ENCODE measurements at regions not wholly inside any gene's neighbourhood (a gene's known extent, or its start where the extent isn't known, plus 50 kb on each side); places are given as distances from the start of the nearest gene placed in this dataset.

GRCh38 chr7:46163246-46163645, 242.2 kb upstream of the IGFBP3 start:
- Histone ChIP-seq H3K4me1 (ENCODE audit: insufficient read depth, low read length) (peaks cover 7% of the 10 kb centered on the region), H2AFZ (ENCODE audit: low read depth, low read length) (no peak overlapping the region), H3K4me3 (ENCODE audit: insufficient read depth, low read depth, low read length) (no peak overlapping the region), H3K27ac (ENCODE audit: low read depth, low read length) (no peak overlapping the region), H3K9me3 (ENCODE audit: insufficient read depth, low read depth, low read length) (no peaks in the 10 kb centered on the region), H3K27me3 (ENCODE audit: insufficient read depth, low read length) (no peaks in the 10 kb centered on the region), H3K9ac (ENCODE audit: low read length) (no peak overlapping the region), H3K79me2 (ENCODE audit: insufficient read depth, low read length) (no peaks in the 10 kb centered on the region), H3K4me2 (ENCODE audit: low read length) (no peak overlapping the region), H4K20me1 (ENCODE audit: insufficient read depth, low read length) (no peaks in the 10 kb centered on the region), H3K36me3 (ENCODE audit: insufficient read depth, low read length) (no peaks in the 10 kb centered on the region)
- peak; percentile 65 for FAIRE-seq
- peaks cover 3% of the 10 kb centered on the region for H3K9me3 Mint-ChIP-seq (ENCODE audit: unreplicated experiment)
- no peaks in the 10 kb centered on the region for H3K27me3 Mint-ChIP-seq (ENCODE audit: low read depth, unreplicated experiment)
- H3K36me3 Mint-ChIP-seq (ENCODE audit: low read depth, unreplicated experiment): no peaks in the 10 kb centered on the region
- no peak for DNase-seq (ENCODE audit: low read depth)
- H3K27ac Mint-ChIP-seq (ENCODE audit: unreplicated experiment): no peak overlapping the region
- H3K4me3 Mint-ChIP-seq (ENCODE audit: unreplicated experiment): no peak overlapping the region
- TF ChIP-seq, protein P1, sequence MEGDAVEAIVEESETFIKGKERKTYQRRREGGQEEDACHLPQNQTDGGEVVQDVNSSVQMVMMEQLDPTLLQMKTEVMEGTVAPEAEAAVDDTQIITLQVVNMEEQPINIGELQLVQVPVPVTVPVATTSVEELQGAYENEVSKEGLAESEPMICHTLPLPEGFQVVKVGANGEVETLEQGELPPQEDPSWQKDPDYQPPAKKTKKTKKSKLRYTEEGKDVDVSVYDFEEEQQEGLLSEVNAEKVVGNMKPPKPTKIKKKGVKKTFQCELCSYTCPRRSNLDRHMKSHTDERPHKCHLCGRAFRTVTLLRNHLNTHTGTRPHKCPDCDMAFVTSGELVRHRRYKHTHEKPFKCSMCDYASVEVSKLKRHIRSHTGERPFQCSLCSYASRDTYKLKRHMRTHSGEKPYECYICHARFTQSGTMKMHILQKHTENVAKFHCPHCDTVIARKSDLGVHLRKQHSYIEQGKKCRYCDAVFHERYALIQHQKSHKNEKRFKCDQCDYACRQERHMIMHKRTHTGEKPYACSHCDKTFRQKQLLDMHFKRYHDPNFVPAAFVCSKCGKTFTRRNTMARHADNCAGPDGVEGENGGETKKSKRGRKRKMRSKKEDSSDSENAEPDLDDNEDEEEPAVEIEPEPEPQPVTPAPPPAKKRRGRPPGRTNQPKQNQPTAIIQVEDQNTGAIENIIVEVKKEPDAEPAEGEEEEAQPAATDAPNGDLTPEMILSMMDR (IDR thresholded peaks at IDR 0.05; ENCODE audit: insufficient read depth, low read depth, low read length): no peak
- no peak for TF ChIP-seq EZH2 (IDR thresholded peaks at IDR 0.05; ENCODE audit: insufficient read depth, low read length)
- H3K4me1 Mint-ChIP-seq (ENCODE audit: low read depth, unreplicated experiment): peaks cover 24% of the 10 kb centered on the region

DNA sequence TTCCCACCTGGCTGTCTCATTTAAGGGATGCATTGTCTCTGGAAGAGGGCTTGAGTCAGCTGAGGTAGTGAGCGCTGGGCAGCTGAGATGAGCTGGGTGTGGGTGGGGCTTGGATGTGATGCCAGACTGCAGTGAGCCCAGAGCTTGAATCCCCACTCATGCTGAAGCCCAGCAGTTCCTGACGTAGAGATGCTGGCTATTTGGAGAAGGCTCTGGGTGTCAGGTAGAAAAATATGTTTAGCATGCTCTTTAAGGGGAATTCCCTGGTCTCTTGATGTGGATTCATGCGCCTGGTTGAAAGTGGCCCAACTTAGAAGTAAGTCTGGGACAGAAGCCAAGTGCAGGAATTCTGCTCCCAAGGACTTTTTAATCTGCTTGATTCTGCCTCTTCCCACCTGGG, 241.5 kb upstream of the IGFBP3 start:
- H2AFZ ChIP-seq (ENCODE audit: low read depth, low read length): no peak overlapping the region
- no peak for FAIRE-seq
- no peak for TF ChIP-seq EZH2 (IDR thresholded peaks at IDR 0.05; ENCODE audit: insufficient read depth, low read length)
- TF ChIP-seq, protein P1 (IDR thresholded peaks at IDR 0.05; ENCODE audit: insufficient read depth, low read depth, low read length): no peak
- H3K4me3 ChIP-seq (ENCODE audit: insufficient read depth, low read depth, low read length): no peak overlapping the region
- H3K79me2 ChIP-seq (ENCODE audit: insufficient read depth, low read length): no peaks in the 10 kb centered on the region
- H3K27me3 Mint-ChIP-seq (ENCODE audit: low read depth, unreplicated experiment): no peaks in the 10 kb centered on the region
- H3K9me3 ChIP-seq (ENCODE audit: insufficient read depth, low read depth, low read length): no peaks in the 10 kb centered on the region
- no peak overlapping the region for H3K27ac ChIP-seq (ENCODE audit: low read depth, low read length)
- no peak overlapping the region for H3K27ac Mint-ChIP-seq (ENCODE audit: unreplicated experiment)
- H3K9me3 Mint-ChIP-seq (ENCODE audit: unreplicated experiment): peaks cover 3% of the 10 kb centered on the region
- H3K4me2 ChIP-seq (ENCODE audit: low read length): no peak overlapping the region
- peak; percentile 81 for DNase-seq (ENCODE audit: low read depth)
- H4K20me1 ChIP-seq (ENCODE audit: insufficient read depth, low read length): no peaks in the 10 kb centered on the region
- peaks cover 24% of the 10 kb centered on the region for H3K4me1 Mint-ChIP-seq (ENCODE audit: low read depth, unreplicated experiment)
- H3K27me3 ChIP-seq (ENCODE audit: insufficient read depth, low read length): no peaks in the 10 kb centered on the region
- no peak overlapping the region for H3K9ac ChIP-seq (ENCODE audit: low read length)
- no peak overlapping the region for H3K4me3 Mint-ChIP-seq (ENCODE audit: unreplicated experiment)
- no peaks in the 10 kb centered on the region for H3K36me3 ChIP-seq (ENCODE audit: insufficient read depth, low read length)
- H3K36me3 Mint-ChIP-seq (ENCODE audit: low read depth, unreplicated experiment): no peaks in the 10 kb centered on the region
- peaks cover 7% of the 10 kb centered on the region for H3K4me1 ChIP-seq (ENCODE audit: insufficient read depth, low read length)

DNA sequence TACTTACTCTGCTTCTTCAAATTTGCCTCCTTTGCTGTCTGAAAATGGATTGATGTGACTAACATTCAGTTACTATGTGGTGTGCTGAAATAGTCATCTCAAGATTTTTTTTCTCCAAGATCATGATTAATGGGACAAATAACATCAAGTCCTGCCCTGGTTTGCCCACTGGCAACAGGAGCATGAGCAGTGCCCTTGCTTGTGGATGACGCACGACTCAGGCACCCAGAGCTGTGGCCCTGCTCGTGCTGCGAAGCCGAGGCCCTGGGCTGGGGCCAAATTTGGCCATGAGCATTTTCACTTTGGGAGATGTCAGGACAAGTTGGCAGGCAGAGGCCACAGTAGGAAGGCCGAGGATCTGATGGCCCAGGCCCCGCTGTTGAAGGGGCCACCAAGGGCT, 239.8 kb upstream of the IGFBP3 start:
- TF ChIP-seq EZH2 (IDR thresholded peaks at IDR 0.05; ENCODE audit: insufficient read depth, low read length): no peak
- TF ChIP-seq, protein P1 (IDR thresholded peaks at IDR 0.05; ENCODE audit: insufficient read depth, low read depth, low read length): no peak
- H3K36me3 Mint-ChIP-seq (ENCODE audit: low read depth, unreplicated experiment): no peaks in the 10 kb centered on the region
- H3K4me1 Mint-ChIP-seq (ENCODE audit: low read depth, unreplicated experiment): peaks cover 24% of the 10 kb centered on the region
- FAIRE-seq (no peak), DNase-seq (ENCODE audit: low read depth) (peak; percentile 51)
- no peak overlapping the region for H3K27ac ChIP-seq (ENCODE audit: low read depth, low read length)
- no peak overlapping the region for H3K4me2 ChIP-seq (ENCODE audit: low read length)
- H3K4me1 ChIP-seq (ENCODE audit: insufficient read depth, low read length): peaks cover 7% of the 10 kb centered on the region
- H3K79me2 ChIP-seq (ENCODE audit: insufficient read depth, low read length): no peaks in the 10 kb centered on the region
- H3K9me3 ChIP-seq (ENCODE audit: insufficient read depth, low read depth, low read length): no peaks in the 10 kb centered on the region
- H3K9me3 Mint-ChIP-seq (ENCODE audit: unreplicated experiment): peaks cover 3% of the 10 kb centered on the region
- no peak overlapping the region for H3K9ac ChIP-seq (ENCODE audit: low read length)
- no peak overlapping the region for H3K4me3 ChIP-seq (ENCODE audit: insufficient read depth, low read depth, low read length)
- H3K27ac Mint-ChIP-seq (ENCODE audit: unreplicated experiment): no peak overlapping the region
- no peak overlapping the region for H3K4me3 Mint-ChIP-seq (ENCODE audit: unreplicated experiment)
- H3K27me3 Mint-ChIP-seq (ENCODE audit: low read depth, unreplicated experiment): no peaks in the 10 kb centered on the region
- no peaks in the 10 kb centered on the region for H3K27me3 ChIP-seq (ENCODE audit: insufficient read depth, low read length)
- H2AFZ ChIP-seq (ENCODE audit: low read depth, low read length): no peak overlapping the region
- no peaks in the 10 kb centered on the region for H4K20me1 ChIP-seq (ENCODE audit: insufficient read depth, low read length)
- H3K36me3 ChIP-seq (ENCODE audit: insufficient read depth, low read length): no peaks in the 10 kb centered on the region
